ENCODE measurements at regions not wholly inside any gene's neighbourhood (a gene's known extent, or its start where the extent isn't known, plus 50 kb on each side); places are given as distances from the start of the nearest gene placed in this dataset.

DNA sequence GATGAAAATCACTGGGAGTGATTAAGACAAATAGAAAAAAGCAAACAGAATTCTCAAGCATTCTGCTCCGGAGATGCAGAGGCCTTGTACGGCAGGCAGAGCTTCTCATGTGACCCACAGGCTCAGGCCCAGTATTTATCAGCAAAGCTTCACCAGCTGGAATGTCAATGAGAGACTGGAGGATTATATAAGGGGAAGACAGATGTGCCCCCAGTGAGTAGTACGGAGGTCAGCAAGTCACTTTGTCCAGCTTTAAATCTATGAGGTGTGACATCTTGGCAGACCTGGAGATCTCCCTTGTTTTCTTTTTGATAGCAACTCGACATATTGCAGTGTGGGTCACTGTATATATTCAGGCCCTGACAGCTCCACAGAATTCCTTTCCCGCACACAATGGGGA lies 106.8 kb downstream of the HHIPL2 start:
- ATAC-seq = no peak
- DNase-seq (ENCODE audit: low spot score) = no peak
- Mint-ChIP-seq H3K36me3 (no peaks in the 10 kb centered on the region), H3K9me3 (0 out of 2 replicates have a peak, but pooled peaks cover 4% of the 10 kb centered on the region), H3K4me1 (peaks cover 13% of the 10 kb centered on the region), H3K27ac (no peak overlapping the region), H3K27me3 (ENCODE audit: low read depth) (no peaks in the 10 kb centered on the region), H3K4me3 (no peak overlapping the region)
- ChIA-PET POLR2A (no interaction called here), CTCF (no interaction called here)
- no peak for TF ChIP-seq ZNF317 (CRISPR knock-in tag; IDR thresholded peaks at IDR 0.05; ENCODE audit: borderline replicate concordance, low read depth)
- TF ChIP-seq RORB (CRISPR knock-in tag; IDR thresholded peaks at IDR 0.05) = no peak
- TF ChIP-seq, protein P1, sequence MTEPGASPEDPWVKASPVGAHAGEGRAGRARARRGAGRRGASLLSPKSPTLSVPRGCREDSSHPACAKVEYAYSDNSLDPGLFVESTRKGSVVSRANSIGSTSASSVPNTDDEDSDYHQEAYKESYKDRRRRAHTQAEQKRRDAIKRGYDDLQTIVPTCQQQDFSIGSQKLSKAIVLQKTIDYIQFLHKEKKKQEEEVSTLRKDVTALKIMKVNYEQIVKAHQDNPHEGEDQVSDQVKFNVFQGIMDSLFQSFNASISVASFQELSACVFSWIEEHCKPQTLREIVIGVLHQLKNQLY (CRISPR knock-in tag; IDR thresholded peaks at IDR 0.05) = no peak
- no peak for TF ChIP-seq ZNF532 (CRISPR knock-in tag; IDR thresholded peaks at IDR 0.05; ENCODE audit: borderline replicate concordance)
- no peak for TF ChIP-seq CREB1 (CRISPR knock-in tag; IDR thresholded peaks at IDR 0.05)
- TF ChIP-seq, protein P2, sequence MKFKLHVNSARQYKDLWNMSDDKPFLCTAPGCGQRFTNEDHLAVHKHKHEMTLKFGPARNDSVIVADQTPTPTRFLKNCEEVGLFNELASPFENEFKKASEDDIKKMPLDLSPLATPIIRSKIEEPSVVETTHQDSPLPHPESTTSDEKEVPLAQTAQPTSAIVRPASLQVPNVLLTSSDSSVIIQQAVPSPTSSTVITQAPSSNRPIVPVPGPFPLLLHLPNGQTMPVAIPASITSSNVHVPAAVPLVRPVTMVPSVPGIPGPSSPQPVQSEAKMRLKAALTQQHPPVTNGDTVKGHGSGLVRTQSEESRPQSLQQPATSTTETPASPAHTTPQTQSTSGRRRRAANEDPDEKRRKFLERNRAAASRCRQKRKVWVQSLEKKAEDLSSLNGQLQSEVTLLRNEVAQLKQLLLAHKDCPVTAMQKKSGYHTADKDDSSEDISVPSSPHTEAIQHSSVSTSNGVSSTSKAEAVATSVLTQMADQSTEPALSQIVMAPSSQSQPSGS (CRISPR knock-in tag; IDR thresholded peaks at IDR 0.05; ENCODE audit: borderline replicate concordance, low read depth) = no peak
- no peak for TF ChIP-seq ETV6 (CRISPR knock-in tag; IDR thresholded peaks at IDR 0.05)
- TF ChIP-seq AR (CRISPR knock-in tag; IDR thresholded peaks at IDR 0.05) = no peak
- no peak for TF ChIP-seq NFE2L1 (CRISPR knock-in tag; IDR thresholded peaks at IDR 0.05)
- TF ChIP-seq, protein P3, sequence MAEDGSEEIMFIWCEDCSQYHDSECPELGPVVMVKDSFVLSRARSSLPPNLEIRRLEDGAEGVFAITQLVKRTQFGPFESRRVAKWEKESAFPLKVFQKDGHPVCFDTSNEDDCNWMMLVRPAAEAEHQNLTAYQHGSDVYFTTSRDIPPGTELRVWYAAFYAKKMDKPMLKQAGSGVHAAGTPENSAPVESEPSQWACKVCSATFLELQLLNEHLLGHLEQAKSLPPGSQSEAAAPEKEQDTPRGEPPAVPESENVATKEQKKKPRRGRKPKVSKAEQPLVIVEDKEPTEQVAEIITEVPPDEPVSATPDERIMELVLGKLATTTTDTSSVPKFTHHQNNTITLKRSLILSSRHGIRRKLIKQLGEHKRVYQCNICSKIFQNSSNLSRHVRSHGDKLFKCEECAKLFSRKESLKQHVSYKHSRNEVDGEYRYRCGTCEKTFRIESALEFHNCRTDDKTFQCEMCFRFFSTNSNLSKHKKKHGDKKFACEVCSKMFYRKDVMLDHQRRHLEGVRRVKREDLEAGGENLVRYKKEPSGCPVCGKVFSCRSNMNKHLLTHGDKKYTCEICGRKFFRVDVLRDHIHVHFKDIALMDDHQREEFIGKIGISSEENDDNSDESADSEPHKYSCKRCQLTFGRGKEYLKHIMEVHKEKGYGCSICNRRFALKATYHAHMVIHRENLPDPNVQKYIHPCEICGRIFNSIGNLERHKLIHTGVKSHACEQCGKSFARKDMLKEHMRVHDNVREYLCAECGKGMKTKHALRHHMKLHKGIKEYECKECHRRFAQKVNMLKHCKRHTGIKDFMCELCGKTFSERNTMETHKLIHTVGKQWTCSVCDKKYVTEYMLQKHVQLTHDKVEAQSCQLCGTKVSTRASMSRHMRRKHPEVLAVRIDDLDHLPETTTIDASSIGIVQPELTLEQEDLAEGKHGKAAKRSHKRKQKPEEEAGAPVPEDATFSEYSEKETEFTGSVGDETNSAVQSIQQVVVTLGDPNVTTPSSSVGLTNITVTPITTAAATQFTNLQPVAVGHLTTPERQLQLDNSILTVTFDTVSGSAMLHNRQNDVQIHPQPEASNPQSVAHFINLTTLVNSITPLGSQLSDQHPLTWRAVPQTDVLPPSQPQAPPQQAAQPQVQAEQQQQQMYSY (CRISPR knock-in tag; IDR thresholded peaks at IDR 0.05) = no peak
- TF ChIP-seq PRRX2 (CRISPR knock-in tag; IDR thresholded peaks at IDR 0.05) = no peak
- no peak for TF ChIP-seq ZBTB21 (CRISPR knock-in tag; IDR thresholded peaks at IDR 0.05; ENCODE audit: borderline replicate concordance)

DNA sequence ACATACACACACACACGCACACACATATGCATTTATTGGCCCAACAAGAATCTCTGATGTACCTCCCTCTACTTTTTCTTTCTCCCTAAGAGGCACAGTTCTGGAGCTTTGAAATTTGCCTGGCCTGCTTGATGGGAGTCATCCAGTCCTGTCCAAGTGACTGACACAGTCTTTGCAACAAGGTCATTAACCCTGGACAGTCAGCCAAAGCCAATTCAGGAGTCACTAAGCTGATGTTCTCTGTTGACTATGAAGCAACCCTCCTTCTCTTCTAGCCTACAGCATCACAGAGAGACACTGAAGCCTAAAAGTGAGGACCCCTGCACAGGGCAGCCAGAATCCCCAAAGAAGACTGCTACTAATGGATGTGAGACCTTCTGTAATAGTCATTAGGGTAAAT lies 123.1 kb downstream of the HHIPL2 start:
- H3K9me3 Mint-ChIP-seq = peaks cover 19% of the 10 kb centered on the region
- ChIA-PET CTCF (no interaction called here), POLR2A (no interaction called here)
- DNase-seq (ENCODE audit: low spot score) (no peak), ATAC-seq (no peak)
- peaks cover 5% of the 10 kb centered on the region for H3K4me1 Mint-ChIP-seq
- no peaks in the 10 kb centered on the region for H3K36me3 Mint-ChIP-seq
- H3K27me3 Mint-ChIP-seq (ENCODE audit: low read depth) = no peaks in the 10 kb centered on the region
- no peak overlapping the region for H3K4me3 Mint-ChIP-seq
- no peak overlapping the region for H3K27ac Mint-ChIP-seq
- no peak for TF ChIP-seq OVOL2 (CRISPR knock-in tag; IDR thresholded peaks at IDR 0.05; ENCODE audit: borderline replicate concordance)
- TF ChIP-seq ZMAT4 (CRISPR knock-in tag; IDR thresholded peaks at IDR 0.05) = no peak
- TF ChIP-seq ZNF281 (CRISPR knock-in tag; IDR thresholded peaks at IDR 0.05) = no peak
- no peak for TF ChIP-seq STAT6 (CRISPR knock-in tag; conservative IDR thresholded peaks at IDR 0.05; ENCODE audit: low read depth)

Measured in WTC11 (cell line).